Mesodermal cell (in vitro differentiated cells): ENCODE measurements at regions not wholly inside any gene's neighbourhood (a gene's known extent, or its start where the extent isn't known, plus 50 kb on each side); places are given as distances from the start of the nearest gene placed in this dataset.

Experiments
- H3K27ac ChIP-seq: 2 replicates; pipeline ENCODE4 v1.7.0; 2013; ENCODE audit warnings: mild to moderate bottlenecking, low read depth, low read length, moderate library complexity; ENCODE audit not compliant: severe bottlenecking
- H3K36me3 ChIP-seq: 2 replicates; pipeline ENCODE4 v1.7.1; 2013; ENCODE audit warnings: mild to moderate bottlenecking, low read length, moderate library complexity; ENCODE audit not compliant: control insufficient read depth, insufficient read depth
- H3K4me1 ChIP-seq: one replicate; pipeline ENCODE4 v1.7.1; 2013; ENCODE audit warnings: mild to moderate bottlenecking, low read length; ENCODE audit not compliant: insufficient read depth, control insufficient read depth, poor library complexity, severe bottlenecking
- H3K4me3 ChIP-seq: 2 replicates; pipeline ENCODE4 v1.7.0; 2013; ENCODE audit warnings: low read length, control low read depth, mild to moderate bottlenecking; ENCODE audit not compliant: insufficient read depth, poor library complexity, severe bottlenecking; ENCODE audit errors: extremely low read depth
- H3K9me3 ChIP-seq: 2 replicates; pipeline ENCODE4 v1.7.1; 2013; ENCODE audit warnings: mild to moderate bottlenecking, low read length, moderate library complexity; ENCODE audit not compliant: control insufficient read depth
- WGBS, 2 experiments: methylation state at CpG; one replicate each; pipeline ENCODE4 v1.1.5; 2013; ENCODE audit warnings: missing lambda C conversion rate in 2 of 2; ENCODE audit not compliant: insufficient coverage in 2 of 2; 5-methylcytosine and 5-hydroxymethylcytosine counted together

DNA sequence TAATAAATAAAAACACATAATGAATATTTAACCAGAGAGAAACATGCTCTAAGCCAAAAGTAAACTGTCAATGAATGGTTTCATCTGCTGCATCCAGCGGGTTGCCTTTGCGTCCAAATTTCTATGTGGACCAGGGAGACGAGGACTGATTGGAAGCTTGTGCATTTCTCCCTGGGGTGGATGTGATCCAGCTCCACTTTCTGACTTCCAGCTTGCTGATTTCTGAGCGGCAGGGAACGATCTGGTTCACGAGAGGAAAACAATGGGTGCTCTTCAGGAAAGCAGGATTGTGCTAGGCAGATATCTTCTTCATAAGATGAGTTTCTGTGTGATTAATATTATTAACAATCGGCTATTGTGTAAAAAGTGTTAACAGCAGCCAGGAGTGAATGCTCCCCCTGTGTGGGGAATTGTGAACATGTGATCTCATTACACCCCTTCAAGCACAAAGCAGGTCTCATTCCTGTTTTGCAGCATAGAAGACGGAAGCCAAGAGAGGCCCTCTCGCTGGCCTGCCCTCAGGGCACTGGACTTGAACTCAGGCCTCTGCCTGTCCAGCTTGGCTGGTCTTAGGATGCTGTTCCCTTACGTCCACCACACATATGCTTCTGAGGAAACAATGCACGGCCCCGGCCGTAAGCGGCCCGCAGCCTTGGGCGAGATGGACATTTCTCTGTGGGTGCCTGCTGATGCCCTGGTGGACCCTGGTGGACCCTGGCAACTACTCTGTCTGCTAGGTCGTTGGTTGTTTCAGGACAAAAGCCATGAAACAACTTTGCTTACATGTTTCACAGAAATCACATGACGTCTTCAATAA lies 183.4 kb upstream of the C1orf174 start:
- Histone ChIP-seq H3K9me3 (no peaks in the 10 kb centered on the region), H3K4me1 (no peaks in the 10 kb centered on the region), H3K36me3 (no peaks in the 10 kb centered on the region), H3K27ac (no peak overlapping the region), H3K4me3 (no peak overlapping the region)
- 83 to 84% methylated on average over 17 of the region's 18 CpGs for WGBS, 2 experiments

DNA sequence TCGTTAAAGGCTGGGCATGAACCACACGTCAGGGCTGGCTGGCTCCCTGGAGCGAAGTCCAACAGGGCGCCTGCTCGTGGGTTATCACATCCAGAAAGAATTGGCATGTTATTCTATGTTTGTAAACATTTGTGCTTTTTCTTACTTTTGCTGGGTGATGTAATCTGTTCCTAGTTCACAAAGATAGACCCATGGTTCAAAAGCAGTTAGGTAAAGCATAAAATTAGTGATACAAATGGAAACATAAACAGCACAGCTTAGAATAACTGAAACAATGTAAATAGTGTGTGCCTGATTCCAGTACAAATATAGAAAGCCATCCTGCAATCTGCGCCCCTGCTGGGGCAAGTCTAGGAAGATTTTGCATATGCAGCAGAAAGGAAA lies 184.0 kb upstream of the C1orf174 start:
- Histone ChIP-seq H3K4me3 (no peak overlapping the region), H3K9me3 (no peaks in the 10 kb centered on the region), H3K4me1 (no peaks in the 10 kb centered on the region), H3K36me3 (no peaks in the 10 kb centered on the region), H3K27ac (no peak overlapping the region)
- WGBS, 2 experiments = 89 to 100% methylated on average over 2 to 6 of the region's 6 CpGs

GRCh38 chr1:4084446-4084845 lies 184.4 kb upstream of the C1orf174 start:
- H3K4me1 ChIP-seq = no peaks in the 10 kb centered on the region
- H3K4me3 ChIP-seq = no peak overlapping the region
- no peak overlapping the region for H3K27ac ChIP-seq
- no peaks in the 10 kb centered on the region for H3K9me3 ChIP-seq
- no peaks in the 10 kb centered on the region for H3K36me3 ChIP-seq
- 84 to 87% methylated on average over 6 of the region's 6 CpGs for WGBS, 2 experiments

DNA sequence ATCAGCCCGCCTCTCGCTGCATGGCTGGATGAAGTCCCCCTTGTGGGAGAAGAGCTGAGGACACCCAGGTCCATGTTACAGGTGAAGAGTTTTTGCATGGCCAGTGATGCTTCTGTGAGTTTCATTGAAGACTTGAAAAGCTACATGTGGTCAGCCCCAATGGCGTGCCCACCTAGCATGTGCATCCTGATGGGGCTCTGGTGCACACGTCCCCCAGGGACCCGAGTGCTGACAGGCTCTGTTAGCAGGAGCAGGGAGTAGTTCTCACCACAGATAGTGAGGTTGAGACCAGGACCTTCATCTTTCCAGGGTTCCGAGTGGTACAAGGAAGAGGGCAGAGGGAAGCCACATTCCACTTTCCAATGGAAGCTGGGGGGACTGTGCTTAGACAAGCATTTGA lies 184.8 kb upstream of the C1orf174 start:
- Histone ChIP-seq H3K4me3 (no peak overlapping the region), H3K4me1 (no peaks in the 10 kb centered on the region), H3K36me3 (no peaks in the 10 kb centered on the region), H3K9me3 (no peaks in the 10 kb centered on the region), H3K27ac (no peak overlapping the region)
- WGBS, 2 experiments = 92 to 93% methylated on average over 5 of the region's 6 CpGs

GRCh38 chr1:4085546-4085945 lies 185.5 kb upstream of the C1orf174 start:
- Histone ChIP-seq H3K9me3 (no peaks in the 10 kb centered on the region), H3K4me3 (no peak overlapping the region), H3K27ac (no peak overlapping the region), H3K36me3 (no peaks in the 10 kb centered on the region), H3K4me1 (no peaks in the 10 kb centered on the region)
- 83 to 93% methylated on average over 2 to 3 of the region's 5 CpGs for WGBS, 2 experiments

- Histone ChIP-seq H3K9me3 (no peaks in the 10 kb centered on the region), H3K4me1 (no peaks in the 10 kb centered on the region), H3K27ac (no peak overlapping the region), H3K4me3 (no peak overlapping the region), H3K36me3 (no peaks in the 10 kb centered on the region)
- WGBS, 2 experiments = 84 to 94% methylated on average over 8 to 11 of the region's 14 CpGs
Observed at GRCh38 chr1:4086085-4086850, 186.2 kb upstream of the C1orf174 start.

GRCh38 chr1:4086921-4087320 lies 186.8 kb upstream of the C1orf174 start:
- H3K4me1 ChIP-seq = no peaks in the 10 kb centered on the region
- no peak overlapping the region for H3K27ac ChIP-seq
- H3K4me3 ChIP-seq = no peak overlapping the region
- WGBS, 2 experiments = 89 to 90% methylated on average over 2 to 4 of the region's 4 CpGs
- no peaks in the 10 kb centered on the region for H3K36me3 ChIP-seq
- no peaks in the 10 kb centered on the region for H3K9me3 ChIP-seq

DNA sequence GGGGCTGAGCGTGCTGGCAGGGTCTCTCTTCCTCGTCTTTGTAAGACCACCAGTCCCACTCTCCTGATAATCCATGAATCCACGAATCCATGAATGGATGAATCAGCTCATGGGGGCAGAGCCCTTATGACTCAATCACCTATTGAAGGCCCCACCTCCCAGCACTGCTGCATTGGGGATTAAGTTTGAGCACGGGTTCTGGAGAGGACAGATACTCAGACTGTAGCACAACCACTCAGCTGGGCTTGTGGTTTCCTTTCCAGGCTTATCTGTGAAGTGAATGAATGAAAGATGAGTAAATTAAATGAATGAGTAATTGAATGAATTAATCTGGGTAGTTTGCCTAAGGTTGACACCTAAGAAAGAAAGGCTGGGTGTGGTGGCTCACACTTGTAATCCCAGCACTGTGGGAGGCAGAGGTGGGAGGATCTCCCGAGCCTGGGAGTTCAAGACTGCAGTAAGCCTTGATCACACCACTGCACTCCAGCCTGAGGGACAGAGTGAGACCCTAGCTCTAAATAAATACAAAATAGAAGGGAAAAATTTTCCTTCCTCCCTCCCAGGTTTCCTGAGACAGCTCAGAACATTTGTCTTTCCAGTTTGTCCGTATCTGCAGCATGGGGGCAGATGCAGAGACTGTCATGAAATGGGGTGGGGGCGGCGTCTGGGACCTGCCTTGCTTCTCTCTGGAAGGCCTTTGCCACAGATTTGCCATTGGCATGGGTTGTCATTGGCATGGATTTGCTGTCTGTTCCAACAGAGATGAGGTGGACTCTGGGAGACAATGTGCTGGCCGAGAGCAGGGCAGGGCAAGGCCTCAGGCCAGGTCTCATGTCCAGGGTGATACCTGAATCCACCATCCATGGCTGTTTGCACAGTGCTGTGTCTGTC lies 187.7 kb upstream of the C1orf174 start:
- H3K4me1 ChIP-seq = no peaks in the 10 kb centered on the region
- H3K27ac ChIP-seq = no peak overlapping the region
- no peak overlapping the region for H3K4me3 ChIP-seq
- H3K9me3 ChIP-seq = no peaks in the 10 kb centered on the region
- H3K36me3 ChIP-seq = no peaks in the 10 kb centered on the region
- WGBS, 2 experiments = 82 to 87% methylated on average over 7 to 8 of the region's 9 CpGs

DNA sequence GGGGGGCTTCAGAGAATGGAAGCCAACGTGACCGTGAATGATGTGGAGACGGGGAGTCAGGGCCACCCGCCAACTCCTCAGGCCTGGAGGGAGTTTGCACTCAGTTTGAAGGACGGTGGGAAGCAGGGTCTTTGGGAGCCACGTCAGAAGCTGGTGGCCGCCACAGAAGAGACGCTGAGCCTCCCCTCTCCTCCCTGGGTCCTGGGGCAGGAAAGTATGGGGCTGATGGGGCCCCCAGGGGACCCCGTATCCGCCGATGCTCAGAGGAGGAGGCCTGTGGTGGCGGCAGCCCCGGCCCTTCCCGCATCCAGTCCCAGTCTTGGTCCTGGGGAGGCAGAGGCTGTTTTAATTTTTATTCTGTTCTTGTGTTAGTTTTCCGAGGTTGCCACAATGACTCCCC lies 188.6 kb upstream of the C1orf174 start:
- Histone ChIP-seq H3K4me3 (no peak overlapping the region), H3K4me1 (no peaks in the 10 kb centered on the region), H3K27ac (no peak overlapping the region), H3K36me3 (no peaks in the 10 kb centered on the region), H3K9me3 (no peaks in the 10 kb centered on the region)
- WGBS, 2 experiments = 86 to 93% methylated on average over 11 to 14 of the region's 15 CpGs

DNA sequence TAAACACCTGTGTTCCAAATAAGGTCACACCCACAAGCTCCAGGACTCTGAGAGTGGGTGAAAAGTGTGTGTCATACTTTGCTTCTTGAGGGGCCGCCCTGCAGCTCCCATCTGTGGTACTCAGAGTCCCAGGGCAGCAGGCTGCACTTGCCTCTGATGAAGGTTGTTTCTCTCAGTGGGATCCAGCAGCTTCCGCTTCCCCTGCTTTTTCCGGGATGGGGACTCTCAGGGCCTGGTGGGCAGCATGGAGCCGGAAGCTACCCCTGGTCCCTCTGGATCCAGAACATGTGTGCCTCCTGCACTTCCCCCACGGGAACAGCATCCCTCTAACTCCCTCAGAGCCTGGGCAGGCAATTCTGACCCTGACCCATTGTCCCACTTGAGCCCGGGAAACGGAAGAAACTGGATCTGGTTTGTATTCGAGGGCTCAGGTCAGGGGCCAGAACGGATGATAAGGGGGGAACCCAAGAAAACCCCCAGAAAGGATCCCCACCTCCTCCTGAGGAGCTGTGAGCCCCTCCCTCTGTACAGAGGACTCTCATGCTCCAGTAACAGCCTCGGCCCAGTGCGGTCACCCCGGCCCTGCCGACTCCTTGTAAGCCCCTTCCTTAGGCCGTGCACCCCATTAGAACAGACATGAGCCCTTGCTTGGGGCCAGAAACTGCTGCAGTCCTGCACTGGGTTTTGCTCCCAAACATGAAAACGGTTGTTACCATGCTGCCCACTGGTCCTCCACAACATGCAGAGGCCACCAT lies 189.5 kb upstream of the C1orf174 start:
- WGBS, 2 experiments = 91 to 100% methylated on average over 10 to 14 of the region's 15 CpGs
- Histone ChIP-seq H3K4me1 (no peaks in the 10 kb centered on the region), H3K36me3 (no peaks in the 10 kb centered on the region), H3K27ac (no peak overlapping the region), H3K9me3 (no peaks in the 10 kb centered on the region), H3K4me3 (no peak overlapping the region)
